ENCODE measurements at regions not wholly inside any gene's neighbourhood (a gene's known extent, or its start where the extent isn't known, plus 50 kb on each side); places are given as distances from the start of the nearest gene placed in this dataset.
"Not testable (repeated sequence)": the region's sequence is repeated elsewhere in the genome, so short reads cannot be mapped to it uniquely, and the experiment has no call there.

- DNase-seq: no peak
Observed at GRCh38 chr4:147284256-147284835, 196.6 kb upstream of the EDNRA start.

- no peak for DNase-seq
Observed at GRCh38 chr4:147284935-147285334, 196.0 kb upstream of the EDNRA start.

- DNase-seq: no peak
Observed at GRCh38 chr4:147285751-147286150, 195.1 kb upstream of the EDNRA start.

- DNase-seq: no peak
Observed at GRCh38 chr4:147286846-147287587, 193.9 kb upstream of the EDNRA start.

- no peak for DNase-seq
Observed at GRCh38 chr4:147287588-147287890, 193.4 kb upstream of the EDNRA start.

GRCh38 chr4:147288512-147288911 lies 192.4 kb upstream of the EDNRA start:
- DNase-seq: no peak

- no peak for DNase-seq
Observed at GRCh38 chr4:147289181-147289580, 191.7 kb upstream of the EDNRA start.

- not testable (repeated sequence) for DNase-seq
Observed at GRCh38 chr4:147292604-147293313, 188.1 kb upstream of the EDNRA start.

GRCh38 chr4:147293314-147293677 lies 187.6 kb upstream of the EDNRA start:
- DNase-seq: not testable (repeated sequence)

GRCh38 chr4:147299205-147299604 lies 181.7 kb upstream of the EDNRA start:
- no peak for DNase-seq

- DNase-seq: no peak
Observed at GRCh38 chr4:147303174-147303872, 177.6 kb upstream of the EDNRA start.

- DNase-seq: no peak
Observed at GRCh38 chr4:147303873-147304229, 177.0 kb upstream of the EDNRA start.

GRCh38 chr4:147307896-147308674 lies 172.8 kb upstream of the EDNRA start:
- no peak for DNase-seq

- DNase-seq: no peak
Observed at GRCh38 chr4:147309434-147309833, 171.5 kb upstream of the EDNRA start.

- DNase-seq: no peak
Observed at GRCh38 chr4:147310312-147310711, 170.6 kb upstream of the EDNRA start.

- DNase-seq: no peak
Observed at GRCh38 chr4:147311956-147312355, 168.9 kb upstream of the EDNRA start.

GRCh38 chr4:147312376-147313046 lies 168.4 kb upstream of the EDNRA start:
- DNase-seq: no peak

GRCh38 chr4:147313108-147313507 lies 167.8 kb upstream of the EDNRA start:
- DNase-seq: no peak

- DNase-seq: no peak
Observed at GRCh38 chr4:147318586-147318985, 162.3 kb upstream of the EDNRA start.

GRCh38 chr4:147325571-147325981 lies 155.3 kb upstream of the EDNRA start:
- DNase-seq: no peak

GRCh38 chr4:147326591-147326990 lies 154.3 kb upstream of the EDNRA start:
- DNase-seq: no peak

GRCh38 chr4:147327322-147327721 lies 153.6 kb upstream of the EDNRA start:
- no peak for DNase-seq
